ENCODE measurements at regions not wholly inside any gene's neighbourhood (a gene's known extent, or its start where the extent isn't known, plus 50 kb on each side); places are given as distances from the start of the nearest gene placed in this dataset.

GRCh38 chr5:89686081-89686765 lies 723.3 kb downstream of the CETN3 start:
- TF ChIP-seq CTCF (IDR thresholded peaks at IDR 0.05), result no peak
- TF ChIP-seq POLR2A (IDR thresholded peaks at IDR 0.05), result no peak
- no peak for TF ChIP-seq POLR2AphosphoS5 (IDR thresholded peaks at IDR 0.05)
- TF ChIP-seq EP300 (IDR thresholded peaks at IDR 0.05), result no peak
